HG03457 (cell line): ENCODE measurements at regions not wholly inside any gene's neighbourhood (a gene's known extent, or its start where the extent isn't known, plus 50 kb on each side); places are given as distances from the start of the nearest gene placed in this dataset.
"Not testable (repeated sequence)": the region's sequence is repeated elsewhere in the genome, so short reads cannot be mapped to it uniquely, and the experiment has no call there.

Experiments used
- ATAC-seq: cut with Tn5 transposase; IDR thresholded peaks from one replicate; pipeline ENCODE4 v1.9.1; 2021; ENCODE audit warnings: moderate number of reproducible peaks; ENCODE audit not compliant: unreplicated experiment

DNA sequence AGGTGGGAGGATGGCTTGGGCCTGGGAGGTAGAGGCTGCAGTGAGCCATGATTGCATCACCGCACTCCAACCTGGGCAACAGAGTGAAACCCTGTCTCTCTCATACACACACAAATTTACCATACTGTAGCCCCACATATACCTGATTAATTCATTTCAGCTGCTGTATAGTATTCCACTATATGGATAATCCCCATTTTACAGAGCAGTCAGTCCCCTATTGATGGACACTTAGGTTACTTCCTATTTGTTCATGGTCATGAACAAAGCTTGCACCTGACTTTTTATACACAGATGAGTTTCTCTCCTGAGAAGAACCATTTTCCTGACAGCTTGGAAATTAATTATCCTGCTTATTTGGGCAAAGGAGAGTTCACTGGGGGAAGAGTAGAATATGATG is 59.2 kb downstream of the EMX2 start:
- no peak for ATAC-seq

DNA sequence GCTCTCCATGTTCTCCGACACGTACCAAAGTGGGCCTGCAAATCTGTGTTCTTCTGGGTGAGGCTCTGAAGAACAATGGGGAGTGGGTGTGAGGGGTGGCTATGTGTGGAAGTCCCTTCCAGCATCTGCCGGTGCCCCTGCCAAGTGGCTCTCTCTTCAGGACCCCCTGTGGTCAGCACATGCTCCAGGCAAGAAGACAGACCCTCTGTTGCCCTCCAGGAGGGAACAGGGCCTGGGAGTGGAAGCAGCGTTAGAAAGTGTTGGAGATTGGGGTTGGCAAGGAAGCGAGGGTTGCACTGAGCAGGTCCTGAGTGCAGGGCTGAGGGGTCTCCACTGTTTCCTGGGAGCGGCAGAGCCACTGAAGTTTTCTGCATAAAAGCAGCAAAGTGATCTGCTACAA is 60.5 kb downstream of the EMX2 start:
- ATAC-seq, result no peak

DNA sequence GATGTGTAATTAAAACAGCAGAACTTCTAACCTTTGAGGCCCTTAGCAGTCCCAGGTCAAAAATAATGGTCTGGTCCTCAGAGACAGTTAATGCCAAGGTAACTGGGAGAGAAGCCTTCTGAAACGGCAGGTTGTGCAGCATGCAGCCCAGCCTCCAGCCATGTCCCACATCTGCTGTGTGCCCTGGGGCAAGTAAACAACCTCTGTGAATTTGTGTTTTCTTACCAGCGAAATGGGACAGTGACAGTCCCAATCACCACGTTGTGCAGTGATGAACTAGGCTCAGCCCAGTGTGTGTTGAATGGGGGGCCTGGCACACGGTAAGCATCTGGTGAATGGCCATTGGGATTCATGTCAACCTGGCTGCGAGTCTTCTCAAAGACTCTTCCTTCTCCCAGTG is 61.2 kb downstream of the EMX2 start:
- ATAC-seq, result no peak

DNA sequence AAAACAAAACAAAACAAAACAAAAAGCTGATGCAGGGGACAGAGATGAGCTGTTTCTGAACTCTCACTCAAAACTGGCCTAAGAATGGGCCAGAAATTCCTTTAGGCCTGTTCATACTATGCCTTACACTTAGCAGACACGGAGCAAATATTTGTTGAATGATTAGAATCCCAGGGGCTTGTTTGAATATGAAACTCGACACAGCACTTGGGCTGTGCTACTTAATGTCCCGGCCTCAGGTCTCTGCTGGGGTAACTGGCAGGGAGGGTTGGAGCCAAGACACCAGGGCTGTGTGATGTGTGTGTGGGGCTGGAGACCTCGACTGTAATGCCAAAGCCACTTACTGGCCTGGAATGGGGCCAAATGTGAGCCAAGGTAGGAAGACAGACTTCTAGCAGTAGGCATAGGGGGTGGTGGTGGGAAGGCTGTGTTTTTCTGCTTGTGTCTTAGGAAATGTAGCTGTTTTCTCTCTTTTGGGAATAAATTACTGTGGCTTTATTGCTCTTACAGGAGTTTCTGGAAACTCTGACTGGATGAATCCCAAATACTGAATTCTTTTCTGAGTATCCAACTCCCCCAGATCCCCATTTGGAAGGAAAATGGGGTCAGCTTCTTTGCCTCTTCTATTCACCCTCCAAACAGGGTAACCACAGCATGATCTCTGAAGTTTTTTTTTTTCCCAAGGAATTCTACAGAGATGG is 66.7 kb downstream of the EMX2 start:
- ATAC-seq, result no peak

DNA sequence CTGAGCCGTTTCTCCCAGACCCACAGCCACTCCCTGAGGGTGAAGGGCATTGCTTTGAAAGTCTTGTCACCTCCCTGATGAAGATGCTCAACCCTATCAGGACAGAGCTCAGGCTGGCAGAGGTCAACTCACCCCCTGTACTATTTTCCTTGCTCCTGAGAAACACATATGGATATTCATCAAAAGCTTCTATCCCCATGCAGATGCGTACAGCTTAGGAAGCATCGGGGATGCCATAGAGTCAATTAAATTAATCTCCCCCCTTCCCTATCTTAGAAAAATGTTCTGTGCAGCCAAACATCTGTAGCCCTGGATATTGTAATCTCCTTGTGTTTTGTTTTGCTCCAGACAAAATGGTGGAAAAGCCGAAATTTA is 67.2 kb downstream of the EMX2 start:
- no peak for ATAC-seq

DNA sequence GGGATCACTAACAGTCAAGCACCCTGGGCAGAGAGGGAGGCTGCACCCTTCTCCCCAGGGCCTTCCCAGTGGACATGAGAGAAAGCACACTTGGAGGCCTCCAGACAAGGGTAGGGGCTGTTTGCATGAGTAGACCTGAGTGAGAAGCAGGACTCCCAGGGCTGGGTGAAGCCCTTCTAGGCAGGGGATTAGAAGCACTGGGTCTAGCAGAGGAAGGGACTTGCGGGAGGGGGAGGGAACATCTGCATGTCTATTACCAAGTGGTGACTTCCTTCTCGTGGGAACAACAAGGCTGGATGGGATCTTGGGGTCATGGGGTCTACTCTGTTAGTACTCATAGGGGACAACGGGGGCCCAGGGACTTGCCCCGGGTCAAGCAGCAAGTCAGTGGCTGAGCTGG is 67.8 kb downstream of the EMX2 start:
- no peak for ATAC-seq

DNA sequence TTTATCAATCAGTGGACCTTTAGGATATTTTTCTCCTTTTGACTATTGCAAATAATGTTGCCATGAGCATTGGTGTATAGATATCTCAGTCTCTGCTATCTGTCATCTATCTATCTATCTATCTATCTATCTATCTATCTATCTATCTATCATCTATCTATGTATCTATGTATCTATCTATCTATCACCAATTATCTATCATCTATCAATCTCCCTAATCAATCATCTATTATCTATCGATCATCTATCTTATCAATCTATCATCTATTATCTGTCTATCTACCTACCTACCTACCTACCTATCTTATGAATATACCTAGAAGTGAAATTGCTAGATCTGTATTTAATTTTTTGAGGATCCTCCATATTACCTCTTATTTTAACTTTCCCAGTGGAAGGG is 69.6 kb downstream of the EMX2 start:
- ATAC-seq, result no peak

DNA sequence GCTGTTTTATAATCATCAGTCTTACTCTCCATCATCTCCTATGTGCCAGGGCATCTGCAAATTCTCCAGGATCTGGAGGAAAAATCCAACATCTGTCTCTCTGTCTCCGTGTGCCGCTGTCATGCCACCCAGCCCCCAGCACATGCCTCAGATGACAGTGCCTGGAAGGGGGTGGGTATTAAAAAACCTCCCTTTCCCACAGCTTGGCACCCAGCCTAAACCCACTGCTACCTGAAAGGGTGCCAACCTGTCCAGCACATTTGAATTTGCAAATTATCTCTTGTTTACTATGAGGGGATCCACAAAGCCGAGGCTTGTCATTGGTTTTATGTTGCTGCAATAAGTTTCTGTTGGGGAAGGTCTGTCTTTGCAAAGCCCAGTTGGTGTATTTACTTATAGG is 73.1 kb downstream of the EMX2 start:
- no peak for ATAC-seq

DNA sequence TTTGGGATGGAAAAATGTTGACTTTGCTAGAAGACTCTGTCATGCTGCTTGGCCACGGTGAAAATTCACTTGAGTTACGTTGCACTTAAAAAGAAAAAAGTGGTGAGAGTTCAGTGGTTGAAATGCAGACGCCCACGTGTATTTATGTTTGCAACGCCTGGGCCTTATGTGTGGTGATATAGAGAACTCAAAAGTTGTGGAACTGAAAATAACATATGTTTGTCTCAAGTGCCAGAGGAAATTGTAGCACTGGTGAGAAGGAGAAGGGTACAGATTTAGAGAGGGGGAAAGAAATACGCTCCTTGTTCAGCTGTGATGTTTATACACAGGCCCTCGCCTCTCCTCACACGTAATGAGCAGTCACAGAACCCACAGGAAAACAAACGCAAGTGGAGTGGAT is 73.6 kb downstream of the EMX2 start:
- no peak for ATAC-seq

DNA sequence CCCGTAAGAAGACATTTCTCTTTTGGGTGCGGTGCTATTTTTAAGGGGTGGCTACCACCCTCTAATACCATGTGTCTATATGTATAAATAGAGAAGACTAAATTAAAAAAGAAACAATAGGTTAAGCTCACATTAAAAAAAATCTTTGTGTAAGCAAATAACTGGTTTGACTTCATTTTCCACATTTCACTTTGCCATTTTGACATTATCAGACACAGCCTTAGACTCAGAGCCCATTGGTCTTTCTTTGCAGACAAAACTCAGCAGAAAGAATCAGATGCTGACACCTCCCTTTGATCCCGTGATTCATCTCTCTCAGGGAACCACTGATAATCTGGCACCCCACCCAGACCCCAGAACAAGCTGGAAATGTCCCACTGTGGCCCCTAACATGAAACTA is 74.5 kb downstream of the EMX2 start:
- no peak for ATAC-seq

DNA sequence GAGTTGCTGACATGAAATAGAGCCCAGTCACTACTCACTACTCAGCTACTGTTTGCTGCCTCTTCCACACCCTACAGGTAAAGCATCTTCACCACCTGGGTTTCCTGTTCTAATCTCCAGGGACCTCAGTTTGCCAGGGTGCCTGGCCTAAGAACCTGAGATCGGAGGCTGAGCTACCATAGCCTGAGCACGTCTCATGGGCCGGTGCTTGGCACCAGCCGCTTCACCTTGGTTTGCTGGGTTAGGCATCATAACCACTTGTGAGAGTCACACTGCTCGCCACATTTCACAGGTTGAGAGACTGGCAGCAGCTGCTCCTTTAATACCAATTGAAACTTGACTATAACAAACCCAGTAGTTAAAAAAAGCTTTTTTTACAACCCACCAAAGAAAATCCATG is 75.1 kb downstream of the EMX2 start:
- no peak for ATAC-seq

DNA sequence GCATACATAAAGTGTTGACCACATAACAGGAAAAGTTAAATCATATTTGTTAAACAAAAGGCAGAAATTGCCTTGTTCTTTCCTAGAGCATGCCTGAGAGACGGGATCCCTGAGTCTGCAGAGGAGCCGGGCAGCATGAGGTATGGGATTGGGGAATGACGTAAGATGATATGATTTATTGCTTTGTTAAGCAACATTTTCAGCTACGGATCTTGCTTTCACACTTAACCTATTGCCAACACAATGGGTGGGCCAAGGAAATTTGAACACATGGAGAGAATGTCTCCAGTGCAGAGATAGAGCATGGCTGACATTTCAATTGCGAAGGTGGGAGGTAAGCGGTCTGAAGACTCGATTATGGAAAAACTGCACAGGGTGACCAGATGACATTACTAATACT is 76.7 kb downstream of the EMX2 start:
- ATAC-seq, result no peak

DNA sequence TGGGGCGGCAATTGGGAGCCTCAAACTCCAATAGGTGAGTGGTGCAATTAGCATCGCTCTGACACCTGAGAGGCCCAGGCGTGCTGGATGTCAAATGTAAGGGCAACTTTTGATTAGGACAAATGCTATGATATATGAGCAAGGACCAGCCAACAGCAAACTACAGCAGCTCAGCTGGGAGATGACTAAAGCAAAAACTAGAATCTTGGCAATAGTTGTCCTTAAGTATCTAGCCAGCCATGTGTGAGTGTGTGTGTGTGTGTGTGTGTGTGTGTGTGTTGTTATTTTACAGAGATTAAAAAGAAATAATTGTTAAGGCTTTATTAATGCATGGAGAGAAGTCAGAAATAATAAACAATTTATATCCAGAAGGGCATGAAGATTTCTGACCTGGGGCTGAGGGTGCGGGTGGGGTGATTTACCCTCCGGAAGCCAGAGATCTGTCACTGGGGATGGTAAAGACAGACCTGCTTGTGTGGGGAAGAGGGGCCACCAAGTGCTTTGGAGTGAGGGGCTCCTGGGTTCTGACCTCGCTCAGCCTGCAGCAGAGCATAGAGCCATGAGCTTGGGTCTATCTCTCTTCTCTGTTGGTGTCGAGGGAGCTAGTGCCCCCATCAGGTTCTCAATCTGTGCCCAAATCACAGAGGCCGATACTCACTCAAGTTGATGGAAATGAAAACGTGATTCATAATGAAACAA is 77.3 kb downstream of the EMX2 start:
- no peak for ATAC-seq

DNA sequence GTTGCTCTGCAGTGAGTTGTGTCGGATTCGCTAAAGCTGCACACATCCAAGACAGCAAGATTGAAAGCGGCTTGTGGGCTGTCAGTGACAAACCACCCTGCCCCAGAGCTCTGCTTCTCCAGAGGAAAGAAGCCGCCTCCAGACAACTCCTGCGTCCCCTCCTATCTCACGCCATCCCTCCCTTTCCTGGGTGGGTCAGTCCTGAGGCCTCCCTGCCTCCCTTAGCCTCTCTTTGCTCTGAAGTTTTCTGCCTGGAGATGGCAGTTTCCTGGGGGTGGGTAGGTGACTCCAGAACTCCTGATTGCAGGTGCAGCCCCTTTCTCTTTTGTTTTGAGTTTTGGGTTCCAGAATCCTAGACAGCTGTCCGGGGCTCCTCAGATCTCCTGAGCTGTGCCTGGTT is 78.7 kb downstream of the EMX2 start:
- ATAC-seq, result no peak

DNA sequence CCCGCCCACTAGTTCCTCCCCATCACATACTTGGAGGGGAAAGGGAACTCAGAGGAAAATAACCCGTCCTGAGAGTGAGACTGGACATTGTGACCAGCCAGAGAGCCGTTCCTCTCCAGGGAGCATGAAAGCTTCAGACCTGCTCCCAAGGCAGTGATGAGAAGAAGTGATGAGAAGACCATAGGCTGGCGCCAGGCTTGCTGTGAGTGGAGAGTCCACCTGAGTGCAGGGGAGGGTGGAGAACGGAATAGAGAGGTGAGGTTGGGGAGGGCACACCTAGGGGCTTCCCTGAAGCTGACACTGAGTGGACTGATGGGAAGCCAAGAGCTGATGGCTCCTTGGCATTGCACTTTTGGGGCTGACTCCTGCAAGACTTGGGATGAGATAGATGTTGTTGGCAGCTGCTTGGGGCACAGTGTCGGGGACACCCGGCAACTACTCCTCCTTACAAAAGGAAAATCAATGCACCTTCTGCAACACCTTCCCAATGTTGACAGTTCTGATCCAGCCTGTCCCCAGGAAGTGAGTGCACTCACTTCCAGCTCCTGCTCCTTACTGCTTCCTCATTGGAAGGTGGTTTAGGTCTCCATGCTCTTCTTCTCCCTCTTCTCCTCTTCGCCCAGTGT is 79.4 kb downstream of the EMX2 start:
- no peak for ATAC-seq

DNA sequence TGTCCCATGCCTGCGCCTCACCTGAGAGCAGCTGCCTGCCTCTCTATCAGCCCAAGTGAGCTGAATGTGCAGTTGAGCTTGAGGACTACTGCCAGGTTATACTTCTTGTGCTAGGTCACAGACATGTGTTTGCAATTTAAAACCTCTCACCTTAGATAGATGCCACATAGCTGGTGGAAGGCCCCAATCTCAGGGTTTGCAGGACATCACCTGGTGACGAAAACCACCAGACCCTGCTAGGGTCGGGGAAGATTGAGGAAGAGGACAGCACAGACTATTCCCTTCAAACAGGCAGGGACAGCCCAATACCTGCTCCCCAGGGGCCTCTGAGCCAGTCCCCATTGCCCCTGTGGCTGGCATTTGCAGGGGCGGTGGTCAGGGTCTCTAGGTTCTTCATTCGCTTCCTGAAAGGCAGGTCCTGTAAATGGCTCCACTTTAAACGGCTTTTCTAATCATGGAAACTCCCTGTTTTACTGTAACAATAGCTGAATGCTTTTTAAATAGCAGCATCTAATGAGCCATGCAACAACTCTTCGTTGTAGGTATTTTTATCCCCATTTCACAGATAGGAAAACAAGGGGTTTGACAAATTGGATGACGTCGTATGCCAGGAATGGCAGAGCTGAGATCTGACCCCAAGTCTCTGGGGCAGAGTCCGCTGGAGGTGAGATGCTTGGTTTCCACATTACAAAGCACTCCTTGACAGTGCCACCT is 80.1 kb downstream of the EMX2 start:
- no peak for ATAC-seq

DNA sequence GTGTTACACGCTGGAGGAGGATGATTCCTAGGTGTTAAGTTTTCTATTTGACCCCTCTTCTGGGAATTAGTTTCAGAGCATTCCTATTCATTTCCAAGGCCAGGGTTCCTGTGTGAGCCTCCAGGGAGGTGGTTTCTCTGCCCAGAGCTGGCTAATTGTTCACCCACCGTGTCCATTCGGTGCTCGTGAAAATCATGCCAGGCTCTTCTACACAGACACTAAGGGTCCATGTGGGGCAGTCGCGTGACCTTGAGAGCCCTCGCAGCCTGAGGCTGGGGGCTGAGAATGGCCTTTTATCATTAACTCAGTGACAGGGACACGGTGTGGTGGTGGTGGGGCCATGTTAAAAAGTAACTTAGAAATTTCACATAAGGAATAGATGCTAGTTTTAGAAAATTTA is 83.7 kb downstream of the EMX2 start:
- ATAC-seq, result no peak

DNA sequence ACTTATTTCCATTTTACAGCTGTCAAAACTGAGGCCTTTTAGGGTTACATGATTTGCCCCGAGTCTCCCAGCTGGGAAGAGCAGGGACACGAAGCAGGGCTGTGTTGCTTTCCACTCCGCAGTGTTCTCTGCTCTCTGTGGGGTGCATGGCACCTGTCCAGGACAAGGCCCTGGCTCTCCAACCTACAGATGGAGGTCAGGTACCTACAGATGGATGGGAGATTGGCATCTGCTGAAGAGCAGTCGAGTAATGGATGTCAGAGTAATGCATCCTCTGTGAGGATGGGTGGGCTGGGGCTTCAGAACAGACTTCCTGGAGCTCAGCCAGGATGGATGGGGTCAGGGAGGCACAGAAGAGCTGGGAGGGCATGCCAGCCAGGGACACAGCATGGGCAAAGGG is 85.0 kb downstream of the EMX2 start:
- ATAC-seq, result no peak

DNA sequence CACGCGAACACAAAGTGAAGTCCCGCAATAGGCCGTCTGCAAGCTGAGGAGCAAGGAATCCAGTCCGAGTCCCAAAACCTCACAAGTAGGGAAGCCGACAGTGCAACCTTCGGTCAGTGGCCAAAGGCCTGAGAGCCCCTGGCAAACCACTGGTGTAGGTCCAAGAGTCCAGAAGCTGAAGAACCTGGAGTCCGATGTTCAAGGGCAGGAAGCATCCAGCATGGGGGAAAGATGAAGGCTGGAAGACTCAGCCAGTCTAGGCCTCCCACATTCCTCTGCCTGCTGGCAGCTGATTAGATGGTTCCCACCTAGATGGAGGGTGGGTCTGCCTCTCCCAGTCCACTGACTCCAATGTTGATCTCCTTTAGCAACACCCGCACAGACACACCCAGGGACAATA is 87.2 kb downstream of the EMX2 start:
- not testable (repeated sequence) for ATAC-seq

DNA sequence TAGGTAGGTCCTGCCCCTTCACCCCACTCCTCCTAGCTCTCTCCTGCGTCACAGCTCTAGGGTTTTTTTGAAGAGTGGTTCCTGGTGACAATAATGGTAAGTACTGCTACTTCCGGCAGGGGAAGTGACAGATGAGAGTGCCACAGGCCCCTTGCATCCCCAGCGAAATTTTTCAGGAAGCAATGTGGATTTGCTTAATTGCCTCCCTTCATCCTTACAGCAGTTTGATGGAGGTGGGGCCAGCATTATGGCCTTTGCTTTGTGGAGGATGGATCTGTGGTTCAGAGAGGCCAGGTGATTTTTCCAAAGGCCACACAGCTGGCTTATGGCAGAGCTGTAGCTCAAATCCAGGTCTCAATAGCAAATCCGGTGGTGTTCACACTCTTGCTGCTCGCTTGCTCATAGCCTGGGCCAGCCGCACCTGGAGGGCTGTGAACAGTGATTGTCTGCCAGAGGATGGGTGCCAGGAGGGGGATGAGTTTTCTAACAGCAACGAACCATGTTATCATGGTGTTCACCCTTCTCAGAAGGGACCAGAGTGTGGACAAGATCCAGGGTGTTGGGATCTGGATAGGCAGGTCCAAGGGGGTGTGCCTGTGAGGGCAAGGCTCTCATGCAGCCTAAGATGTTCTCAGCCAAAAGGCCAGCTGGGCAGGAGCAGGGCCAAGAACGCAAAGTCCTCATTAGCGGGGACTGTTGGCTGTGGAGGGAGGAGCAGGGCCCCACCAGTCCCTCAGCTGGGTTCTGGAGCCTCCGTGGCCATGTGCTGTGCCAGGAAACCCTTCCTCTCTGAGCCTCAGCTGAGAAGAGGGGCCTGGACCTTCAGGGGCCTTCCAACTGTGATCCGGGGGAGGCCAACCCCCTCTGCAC is 89.0 kb downstream of the EMX2 start:
- no peak for ATAC-seq

DNA sequence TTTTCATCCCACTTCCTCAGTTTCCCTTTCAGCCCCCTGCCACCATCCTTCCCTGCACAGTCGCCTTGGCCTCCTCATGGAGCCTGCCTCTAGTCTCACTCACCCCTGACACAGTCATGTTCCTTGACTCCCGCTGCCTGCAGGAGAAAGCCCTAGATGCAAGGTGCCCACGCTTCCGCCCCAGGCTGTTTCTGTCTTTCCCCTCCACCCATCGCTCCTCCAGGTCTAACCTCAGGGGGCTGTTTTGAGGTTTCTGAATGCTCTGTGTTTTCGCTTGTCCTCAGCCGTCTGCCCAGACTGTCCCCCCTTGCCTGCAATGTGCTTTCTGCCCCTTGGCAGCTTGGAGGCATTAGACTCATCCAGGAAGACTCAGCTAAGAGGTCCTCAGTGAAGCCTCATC is 89.9 kb downstream of the EMX2 start:
- ATAC-seq, result no peak
